Kidney glomerular epithelial cell (primary cell): ENCODE measurements at regions not wholly inside any gene's neighbourhood (a gene's known extent, or its start where the extent isn't known, plus 50 kb on each side); places are given as distances from the start of the nearest gene placed in this dataset.
"Not testable (repeated sequence)": the region's sequence is repeated elsewhere in the genome, so short reads cannot be mapped to it uniquely, and the experiment has no call there.

ENCODE experiments used
- DNase-seq: peaks from one replicate; lab custom pipeline; 2025; lab: John Stamatoyannopoulos, UW

GRCh38 chr9:2496934-2497333 is 124.7 kb upstream of the VLDLR start:
- DNase-seq: no peak

- no peak for DNase-seq
These were observed 123.8 kb upstream of the VLDLR start for GRCh38 chr9:2497666-2498400.

- DNase-seq: no peak
These were observed 119.4 kb upstream of the VLDLR start for GRCh38 chr9:2502210-2502609.

DNA sequence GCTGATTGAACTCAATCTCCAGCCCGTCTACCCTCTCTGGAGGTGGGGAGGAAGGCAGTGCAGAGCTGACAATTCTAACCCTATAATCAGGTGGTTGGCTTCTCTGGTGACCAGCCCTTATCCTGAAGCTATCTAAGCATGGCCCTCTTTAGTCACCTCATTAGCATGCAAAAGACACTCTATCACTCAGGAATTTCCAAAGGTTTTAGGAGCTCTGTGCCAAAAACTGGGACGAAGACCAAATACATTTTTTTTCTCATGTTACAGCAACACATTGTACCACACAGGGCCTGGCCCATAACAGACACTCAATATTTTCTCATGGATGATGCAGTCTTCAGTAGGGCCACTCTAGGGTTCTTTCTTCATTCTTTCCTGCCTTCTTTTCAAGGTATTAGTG is 118.8 kb upstream of the VLDLR start:
- no peak for DNase-seq

GRCh38 chr9:2506321-2506720 is 115.3 kb upstream of the VLDLR start:
- no peak for DNase-seq

GRCh38 chr9:2523591-2523990 is 98.0 kb upstream of the VLDLR start:
- no peak for DNase-seq

DNA sequence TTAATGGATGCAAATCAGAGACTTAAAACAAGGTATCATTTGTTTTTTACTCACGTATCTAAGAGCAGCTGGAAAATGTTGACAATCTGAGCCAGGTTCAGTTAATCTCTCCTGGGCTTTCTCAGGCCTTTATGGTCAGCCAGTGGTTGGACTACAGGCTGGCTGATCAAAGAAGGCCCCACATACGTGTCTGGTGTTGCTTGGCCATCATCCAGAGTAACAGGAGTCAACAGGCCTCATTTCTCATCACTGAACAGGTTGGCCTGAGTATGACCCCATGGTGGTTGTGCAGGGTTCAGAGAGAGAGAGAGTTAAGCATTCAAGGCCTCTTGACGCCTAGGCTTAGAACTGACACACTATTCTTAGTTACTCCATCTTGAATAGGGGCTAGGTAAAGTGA is 97.0 kb upstream of the VLDLR start:
- DNase-seq: no peak

DNA sequence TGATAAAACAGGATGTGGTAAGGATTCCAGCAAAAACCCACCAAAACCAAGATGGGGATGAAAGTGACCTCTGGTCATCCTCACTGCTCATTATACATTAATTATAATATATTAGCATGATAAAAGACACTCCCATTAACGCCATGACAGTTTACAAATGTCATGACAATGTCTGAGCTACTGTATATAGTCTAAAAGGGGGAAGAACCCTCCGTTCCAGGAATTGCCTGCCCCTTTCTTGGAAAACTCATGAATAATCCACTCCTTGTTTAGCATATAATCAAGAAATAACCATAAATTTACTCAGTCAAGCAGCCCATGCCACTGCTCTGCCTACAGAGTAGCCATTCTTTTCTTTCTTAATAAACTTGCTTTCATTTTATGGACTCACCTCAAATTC is 96.4 kb upstream of the VLDLR start:
- DNase-seq: no peak

GRCh38 chr9:2526071-2526828 is 95.3 kb upstream of the VLDLR start:
- DNase-seq: no peak

GRCh38 chr9:2531481-2531880 is 90.1 kb upstream of the VLDLR start:
- DNase-seq: no peak

DNA sequence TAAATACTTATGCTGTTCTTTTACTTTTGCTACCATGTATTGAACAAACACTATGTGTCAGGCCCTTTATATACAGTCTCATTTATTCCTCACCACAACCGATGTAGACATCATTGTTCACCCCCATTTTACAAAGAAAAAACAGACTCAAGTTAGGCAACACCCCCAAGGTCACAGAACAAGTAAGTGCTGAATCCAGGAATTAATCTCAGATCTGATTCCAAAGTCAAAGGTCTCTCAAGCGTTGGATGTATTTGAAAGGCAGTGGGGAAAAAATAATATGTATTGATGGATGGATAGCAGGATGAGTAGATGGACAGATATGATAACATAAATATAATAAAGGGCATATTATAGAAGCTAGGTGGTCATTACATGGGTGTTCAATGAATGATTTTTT is 85.1 kb upstream of the VLDLR start:
- DNase-seq: no peak

- DNase-seq: no peak
These were observed 75.6 kb upstream of the VLDLR start for GRCh38 chr9:2545881-2546490.

DNA sequence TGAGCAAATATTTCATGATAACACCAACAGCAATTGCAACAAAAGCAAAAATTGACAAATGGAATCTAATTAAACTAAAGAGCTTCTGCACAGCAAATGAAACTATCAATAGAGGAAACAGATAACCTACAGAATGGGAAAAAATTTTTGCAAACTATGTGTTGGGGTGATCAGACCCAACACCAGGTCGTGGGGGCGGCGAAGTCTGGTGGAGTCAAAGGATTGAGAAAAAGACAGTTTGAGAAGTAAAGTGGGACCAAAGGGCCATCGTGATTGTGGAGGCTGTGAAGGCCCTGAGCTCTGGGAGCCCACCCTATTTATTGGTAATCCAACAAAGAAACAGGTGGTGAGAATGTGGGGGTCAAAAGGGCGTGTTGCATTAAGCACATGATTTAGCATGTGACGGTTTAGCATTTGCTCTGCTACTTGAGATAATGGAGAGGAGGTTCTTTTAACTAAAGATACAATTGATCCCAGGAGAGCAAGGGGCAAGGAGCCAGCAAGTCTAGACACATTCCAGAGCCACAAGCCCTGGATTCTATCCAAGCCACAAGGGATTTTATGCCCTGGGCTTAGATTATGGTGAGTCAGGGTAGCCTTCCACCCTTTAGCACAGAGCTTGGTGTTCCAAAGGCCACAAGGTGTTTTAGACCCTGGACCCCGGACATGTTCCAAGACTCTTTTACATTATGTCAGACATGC is 65.5 kb upstream of the VLDLR start:
- not testable (repeated sequence) for DNase-seq

- DNase-seq: no peak
These were observed 63.9 kb upstream of the VLDLR start for GRCh38 chr9:2557693-2558092.

DNA sequence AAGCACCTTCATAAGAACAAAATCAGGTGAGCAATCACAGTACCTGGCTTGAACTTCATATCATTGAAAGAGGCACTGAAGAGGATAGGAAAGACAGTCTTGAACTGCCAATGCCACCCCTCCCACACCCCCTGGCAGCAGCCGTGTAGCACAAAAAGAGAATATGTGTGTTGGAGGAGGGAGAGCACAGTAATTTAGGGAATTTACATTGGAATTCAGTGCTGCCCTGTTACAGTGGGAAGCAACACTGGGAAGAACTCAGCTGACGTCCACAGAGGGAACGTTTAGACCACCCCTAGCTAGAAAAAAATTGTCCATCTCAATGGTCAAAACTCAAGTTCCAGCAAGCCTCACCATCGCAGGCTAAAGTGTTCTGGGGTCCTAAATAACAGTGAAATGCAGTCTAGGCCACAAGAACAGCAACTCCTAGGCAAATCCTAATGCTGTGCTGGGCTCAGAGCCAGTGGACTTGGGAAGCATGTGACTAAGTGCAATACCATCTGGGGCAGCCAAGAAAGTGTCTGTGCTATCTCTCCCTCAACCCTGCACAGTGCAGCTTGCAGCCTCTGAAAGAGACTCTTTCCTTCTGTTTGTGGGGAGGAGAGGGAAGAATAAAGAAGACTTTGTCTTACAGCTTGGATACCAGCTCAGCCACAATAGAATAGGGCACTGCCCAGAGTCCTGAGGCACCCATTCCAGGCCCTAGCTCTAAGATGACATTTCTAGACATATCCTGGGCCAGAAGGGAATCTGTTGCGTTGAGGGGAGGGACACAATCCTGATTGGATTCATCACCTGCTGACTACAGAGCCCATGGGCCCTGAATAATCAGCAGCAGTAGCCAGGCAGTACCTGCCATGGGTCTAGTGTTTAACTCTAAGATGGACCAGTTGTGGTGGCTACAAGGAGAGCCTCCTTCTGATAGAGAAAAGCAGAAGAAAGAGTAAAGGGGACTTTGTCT is 62.1 kb upstream of the VLDLR start:
- peak; percentile 85 for DNase-seq

GRCh38 chr9:2560180-2560579 is 61.4 kb upstream of the VLDLR start:
- DNase-seq: no peak

- no peak for DNase-seq
These were observed 55.8 kb upstream of the VLDLR start for GRCh38 chr9:2565676-2566340.

GRCh38 chr9:2567922-2568321 is 53.7 kb upstream of the VLDLR start:
- DNase-seq: no peak

DNA sequence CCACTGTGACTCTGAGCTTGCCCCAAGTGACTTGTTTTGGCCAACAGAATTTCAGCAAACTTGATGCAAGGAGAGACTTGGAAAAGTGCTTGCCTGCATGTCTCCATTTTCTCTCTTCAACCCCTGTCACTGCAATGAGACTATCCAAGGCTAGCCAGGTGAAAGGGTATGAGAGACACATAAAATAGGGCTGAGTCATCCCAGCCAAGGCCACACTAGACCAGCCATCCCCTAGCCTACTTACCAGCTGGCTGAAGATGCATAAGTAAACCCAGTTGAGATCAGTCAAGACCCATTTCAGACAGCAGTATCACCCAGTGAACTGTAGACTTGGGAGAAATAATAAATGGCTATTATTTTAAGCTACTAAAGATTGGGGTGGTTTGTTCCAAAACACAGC is 52.9 kb upstream of the VLDLR start:
- no peak for DNase-seq

DNA sequence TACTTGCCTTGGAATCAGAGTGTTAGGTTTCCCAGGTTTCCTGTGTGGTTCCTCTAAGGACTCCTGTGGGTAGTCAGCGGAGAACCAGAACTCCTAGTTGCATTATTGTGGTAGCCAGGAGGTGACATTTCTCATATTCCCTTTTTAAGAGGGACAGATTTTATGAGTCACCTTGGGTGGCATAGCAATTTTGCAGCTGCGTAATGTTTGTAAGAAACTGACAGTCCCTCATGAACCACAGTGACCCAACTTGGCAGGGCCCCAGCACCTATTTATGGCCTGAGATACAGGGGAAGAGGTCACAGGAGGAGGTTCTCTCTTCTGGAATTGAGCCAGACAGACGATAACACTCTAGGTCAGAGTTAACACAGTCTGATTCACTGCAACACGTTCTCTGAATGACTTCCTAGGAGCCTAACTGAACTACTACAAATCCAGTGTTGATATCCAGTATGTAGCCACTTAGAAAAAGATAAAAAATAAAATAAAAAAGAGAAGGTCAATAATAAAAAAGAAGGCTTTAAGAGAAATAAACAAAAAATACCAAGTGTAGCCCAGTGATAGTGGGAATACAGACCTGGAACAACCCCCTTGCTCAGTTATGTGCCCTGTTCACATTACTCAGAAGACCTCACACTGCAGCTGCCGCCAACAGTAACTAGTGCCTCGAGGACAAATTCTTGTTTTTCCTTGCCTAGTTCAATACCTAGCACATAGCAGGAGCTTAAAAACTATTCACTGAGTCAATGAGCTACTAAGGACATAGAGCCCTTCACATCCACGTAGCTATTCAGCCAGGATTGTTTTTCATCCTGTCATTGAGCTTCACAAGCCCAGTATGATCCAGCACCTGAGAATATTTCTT is 50.7 kb upstream of the VLDLR start:
- DNase-seq: peak; percentile 56
